Adrenal gland (tissue), 9 donors: ENCODE measurements at regions not wholly inside any gene's neighbourhood (a gene's known extent, or its start where the extent isn't known, plus 50 kb on each side); places are given as distances from the start of the nearest gene placed in this dataset.

Experiments
- DNase-seq, 7 donors: peaks; one replicate each; pipeline ENCODE4 v3.0.0-alpha.2; 2019 to 2020
- H3K27ac ChIP-seq, 5 donors: fragments of 200-600 bp; sonication (generic) in 4 of 5; 1 replicate in 3 of 5; 2 replicates in 2 of 5; pipeline versions ENCODE4 v1.5.1 to v1.8.0; 2016 to 2020; ENCODE audit warnings: mild to moderate bottlenecking in 1 of 5
- H3K27me3 ChIP-seq: fragments of 200-600 bp; 2 replicates; pipeline ENCODE4 v1.8.0; 2021
- H3K36me3 ChIP-seq, 2 donors: fragments of 200-600 bp; replicated peaks in 1 of 2; 1 replicate in 1 of 2; 2 replicates in 1 of 2; pipeline versions ENCODE4 v1.5.1 to v1.8.0; 2018 to 2022
- H3K4me1 ChIP-seq, 2 donors: fragments of 200-600 bp; replicated peaks in 1 of 2; 1 replicate in 1 of 2; 2 replicates in 1 of 2; pipeline versions ENCODE4 v1.5.1 to v1.8.0; 2018 to 2021
- H3K4me3 ChIP-seq, 4 donors: fragments of 200-600 bp; sonication (generic) in 3 of 4; one replicate each; pipeline ENCODE4 v1.5.1; 2016 to 2018
- H3K9me3 ChIP-seq, 3 donors: fragments of 200-600 bp; sonication (generic) in 1 of 3; replicated peaks in 1 of 3; 1 replicate in 2 of 3; 2 replicates in 1 of 3; pipeline versions ENCODE4 v1.5.1 to v1.8.0; 2016 to 2021
- POLR2A ChIP-seq, 2 donors: fragments of 450-650 bp; IDR thresholded peaks; one replicate each; pipeline ENCODE4 v1.6.1; 2017; ENCODE audit warnings: antibody characterized with exemption in 2 of 2, mild to moderate bottlenecking in 2 of 2, moderate library complexity in 1 of 2
- WGBS, 4 donors: extraction: QIAGEN DNeasy Blood & Tissue Kit in 2 of 4; methylation state at CpG; one replicate each; pipeline versions ENCODE4 v1.1.5 to v1.1.7; 2013 to 2017; 5-methylcytosine and 5-hydroxymethylcytosine counted together
- intact Hi-C, 2 donors: fragments of 100-400 bp; cut with DNase I; formaldehyde crosslinking; loops; one replicate each; pipeline versions ENCODE4 v1.14.1 to v1.15.0; 2022 to 2023
- TF ChIP-seq, protein P1 (sequence below), 6 experiments: fragments of 450-650 bp in 4 of 6; fragments of 200-600 bp in 2 of 6; sonication (generic) in 1 of 6; IDR thresholded peaks; 1 replicate in 5 of 6; 2 replicates in 1 of 6; pipeline versions ENCODE4 v1.5.1 to v1.8.0; 2016 to 2021; ENCODE audit warnings: antibody characterized with exemption in 6 of 6, mild to moderate bottlenecking in 2 of 6, moderate library complexity in 1 of 6
- donor health status: healthy with polysubstance abuse.
- donor health status: Bipolar disorder and iron deficiency.
- donor health status: DM: yes; HTN: yes; CAD: no.
- donor health status: DM: no; HTN: no; CAD: no.
- donor health status: DM: no; HTN: no; CAD: no.

DNA sequence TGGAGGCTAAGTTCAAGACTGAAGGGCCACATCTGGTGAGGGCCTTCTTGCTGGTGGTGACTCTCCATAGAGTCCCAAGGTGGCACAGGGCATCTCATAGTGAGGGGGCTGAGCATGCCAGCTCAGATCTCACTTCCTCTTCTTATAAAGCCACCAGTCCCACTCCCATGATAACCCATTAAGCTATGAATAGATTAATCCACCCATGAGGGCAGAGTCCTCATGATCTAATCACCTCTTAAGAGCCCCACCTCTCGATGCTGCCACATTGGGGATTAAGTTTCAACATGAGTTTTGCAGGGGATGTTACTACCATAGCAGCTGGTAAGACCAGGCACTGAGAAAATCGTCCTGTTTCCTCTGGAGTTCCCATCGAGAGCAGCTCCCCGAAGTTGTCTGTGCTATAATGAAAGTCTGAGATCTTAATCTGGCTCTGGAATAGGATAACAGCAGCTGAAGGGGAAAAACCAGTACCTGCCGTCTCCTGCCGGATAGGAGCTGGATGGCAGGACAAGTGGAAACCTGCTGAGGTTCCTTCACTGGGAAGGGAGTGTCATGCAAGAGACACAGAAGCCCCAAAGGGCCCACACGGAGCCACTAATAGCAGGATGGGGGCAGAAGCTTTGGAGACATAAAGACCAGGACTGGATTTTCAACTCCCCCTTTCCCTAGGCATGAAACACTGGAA, 79.5 kb upstream of the EPHB3 start:
- TF ChIP-seq POLR2A (IDR thresholded peaks at IDR 0.05) = no peak
- TF ChIP-seq, protein P1, sequence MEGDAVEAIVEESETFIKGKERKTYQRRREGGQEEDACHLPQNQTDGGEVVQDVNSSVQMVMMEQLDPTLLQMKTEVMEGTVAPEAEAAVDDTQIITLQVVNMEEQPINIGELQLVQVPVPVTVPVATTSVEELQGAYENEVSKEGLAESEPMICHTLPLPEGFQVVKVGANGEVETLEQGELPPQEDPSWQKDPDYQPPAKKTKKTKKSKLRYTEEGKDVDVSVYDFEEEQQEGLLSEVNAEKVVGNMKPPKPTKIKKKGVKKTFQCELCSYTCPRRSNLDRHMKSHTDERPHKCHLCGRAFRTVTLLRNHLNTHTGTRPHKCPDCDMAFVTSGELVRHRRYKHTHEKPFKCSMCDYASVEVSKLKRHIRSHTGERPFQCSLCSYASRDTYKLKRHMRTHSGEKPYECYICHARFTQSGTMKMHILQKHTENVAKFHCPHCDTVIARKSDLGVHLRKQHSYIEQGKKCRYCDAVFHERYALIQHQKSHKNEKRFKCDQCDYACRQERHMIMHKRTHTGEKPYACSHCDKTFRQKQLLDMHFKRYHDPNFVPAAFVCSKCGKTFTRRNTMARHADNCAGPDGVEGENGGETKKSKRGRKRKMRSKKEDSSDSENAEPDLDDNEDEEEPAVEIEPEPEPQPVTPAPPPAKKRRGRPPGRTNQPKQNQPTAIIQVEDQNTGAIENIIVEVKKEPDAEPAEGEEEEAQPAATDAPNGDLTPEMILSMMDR (IDR thresholded peaks at IDR 0.05) = no peak
- WGBS, 4 donors = 53 to 69% (median 62%) methylated on average over 7 of the region's 7 CpGs

DNA sequence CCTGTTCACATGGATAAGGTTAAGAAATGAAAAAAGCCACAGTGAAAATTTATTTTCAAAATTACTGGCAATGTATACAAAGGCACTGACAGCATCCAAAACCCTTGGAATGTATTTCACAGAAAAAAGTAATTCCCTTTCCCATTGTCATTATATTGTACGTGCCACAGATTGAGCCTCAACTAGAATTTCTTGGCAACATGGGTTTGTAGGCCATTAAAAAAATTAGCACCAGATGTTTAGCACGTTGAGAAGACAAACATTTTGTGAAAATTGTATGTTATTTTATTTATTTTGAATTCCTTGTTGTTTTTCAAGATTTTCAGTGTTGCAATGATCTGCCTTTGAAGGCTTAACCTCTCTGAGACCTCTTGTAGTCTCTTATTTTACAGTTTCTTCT, 76.3 kb upstream of the EPHB3 start:
- no peaks in the 10 kb centered on the region for H3K36me3 ChIP-seq
- no peaks in the 10 kb centered on the region for H3K4me1 ChIP-seq
- no peak overlapping the region for H3K27ac ChIP-seq
- no peak for DNase-seq
- no peak overlapping the region for H3K4me3 ChIP-seq
- H3K27me3 ChIP-seq = peaks cover 13% of the 10 kb centered on the region
- TF ChIP-seq POLR2A (IDR thresholded peaks at IDR 0.05) = no peak
- TF ChIP-seq, protein P1 (IDR thresholded peaks at IDR 0.05) = no peak
- 44 to 62% (median 51%) methylated on average over 2 of the region's 2 CpGs for WGBS, 4 donors
- no peaks in the 10 kb centered on the region for H3K9me3 ChIP-seq
- intact Hi-C loops = no loop called here

More for the DNA sequence above, 79.5 kb upstream of the EPHB3 start:
- no peak overlapping the region for H3K27ac ChIP-seq
- H3K9me3 ChIP-seq = no peaks in the 10 kb centered on the region
- no peaks in the 10 kb centered on the region for H3K4me1 ChIP-seq
- no peaks in the 10 kb centered on the region for H3K36me3 ChIP-seq
- H3K27me3 ChIP-seq = peaks cover 8% of the 10 kb centered on the region
- peak in 1 of 7 donors; percentile 20 for DNase-seq
- intact Hi-C loops = no loop called here
- no peak overlapping the region for H3K4me3 ChIP-seq

DNA sequence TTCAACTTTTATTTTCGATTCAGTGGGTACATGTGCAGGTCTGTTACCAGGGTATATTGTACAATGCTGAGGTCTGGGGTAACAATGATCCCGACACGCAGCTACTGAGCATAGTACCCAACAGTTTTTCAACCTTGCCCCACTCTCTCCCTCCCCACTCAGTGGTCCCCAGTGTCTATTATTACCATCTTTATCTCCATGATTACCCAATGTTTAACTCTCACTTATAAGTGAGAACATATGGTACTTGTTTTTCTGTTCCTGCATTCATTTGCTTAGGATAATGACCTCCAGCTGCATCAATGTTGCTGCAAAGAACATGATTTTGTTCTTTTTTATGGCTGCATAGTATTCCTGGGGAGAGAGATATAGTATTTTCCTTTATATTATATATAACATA, 75.7 kb upstream of the EPHB3 start:
- WGBS, 4 donors = 80 to 94% (median 90%) methylated on average over 3 of the region's 3 CpGs
- Histone ChIP-seq H3K36me3 (no peaks in the 10 kb centered on the region), H3K9me3 (no peaks in the 10 kb centered on the region), H3K27me3 (peaks cover 18% of the 10 kb centered on the region), H3K4me3 (no peak overlapping the region), H3K27ac (no peak overlapping the region), H3K4me1 (no peaks in the 10 kb centered on the region)
- intact Hi-C loops = no loop called here
- DNase-seq = no peak
- TF ChIP-seq POLR2A (IDR thresholded peaks at IDR 0.05) = no peak
- TF ChIP-seq, protein P1 (IDR thresholded peaks at IDR 0.05) = no peak

DNA sequence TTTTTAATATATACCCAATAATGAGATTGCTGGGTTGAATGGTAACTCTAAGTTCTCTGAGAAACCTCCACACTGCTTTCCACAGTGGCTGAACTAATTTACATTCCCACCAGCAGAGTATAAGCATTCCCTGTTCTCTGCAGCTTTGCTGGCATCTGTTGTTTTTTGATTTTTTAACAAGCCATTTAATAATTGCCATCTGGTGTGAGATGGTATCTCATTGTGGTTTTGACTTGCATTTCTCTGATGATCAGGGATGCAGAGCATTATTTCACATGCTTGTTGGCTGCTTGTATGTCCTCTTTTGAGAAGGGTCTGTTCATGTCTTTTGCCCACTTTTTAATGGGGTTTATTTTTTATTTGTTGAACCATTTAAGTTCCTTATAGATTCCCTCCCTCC, 75.0 kb upstream of the EPHB3 start:
- no peaks in the 10 kb centered on the region for H3K36me3 ChIP-seq
- intact Hi-C loops = no loop called here
- H3K4me1 ChIP-seq = no peaks in the 10 kb centered on the region
- H3K27ac ChIP-seq = no peak overlapping the region
- H3K4me3 ChIP-seq = no peak overlapping the region
- TF ChIP-seq, protein P1 (IDR thresholded peaks at IDR 0.05) = no peak
- no peak for TF ChIP-seq POLR2A (IDR thresholded peaks at IDR 0.05)
- no peaks in the 10 kb centered on the region for H3K9me3 ChIP-seq
- DNase-seq = no peak
- peaks cover 19% of the 10 kb centered on the region for H3K27me3 ChIP-seq
